NCI-H345 (cell line): ENCODE measurements at regions not wholly inside any gene's neighbourhood (a gene's known extent, or its start where the extent isn't known, plus 50 kb on each side); places are given as distances from the start of the nearest gene placed in this dataset.
A peak's percentile ranks its signal among the peaks of the same experiment; 100 is the strongest.

Experiments used
- DNase-seq: peaks from one replicate; lab custom pipeline; 2025; lab: John Stamatoyannopoulos, UW

DNA sequence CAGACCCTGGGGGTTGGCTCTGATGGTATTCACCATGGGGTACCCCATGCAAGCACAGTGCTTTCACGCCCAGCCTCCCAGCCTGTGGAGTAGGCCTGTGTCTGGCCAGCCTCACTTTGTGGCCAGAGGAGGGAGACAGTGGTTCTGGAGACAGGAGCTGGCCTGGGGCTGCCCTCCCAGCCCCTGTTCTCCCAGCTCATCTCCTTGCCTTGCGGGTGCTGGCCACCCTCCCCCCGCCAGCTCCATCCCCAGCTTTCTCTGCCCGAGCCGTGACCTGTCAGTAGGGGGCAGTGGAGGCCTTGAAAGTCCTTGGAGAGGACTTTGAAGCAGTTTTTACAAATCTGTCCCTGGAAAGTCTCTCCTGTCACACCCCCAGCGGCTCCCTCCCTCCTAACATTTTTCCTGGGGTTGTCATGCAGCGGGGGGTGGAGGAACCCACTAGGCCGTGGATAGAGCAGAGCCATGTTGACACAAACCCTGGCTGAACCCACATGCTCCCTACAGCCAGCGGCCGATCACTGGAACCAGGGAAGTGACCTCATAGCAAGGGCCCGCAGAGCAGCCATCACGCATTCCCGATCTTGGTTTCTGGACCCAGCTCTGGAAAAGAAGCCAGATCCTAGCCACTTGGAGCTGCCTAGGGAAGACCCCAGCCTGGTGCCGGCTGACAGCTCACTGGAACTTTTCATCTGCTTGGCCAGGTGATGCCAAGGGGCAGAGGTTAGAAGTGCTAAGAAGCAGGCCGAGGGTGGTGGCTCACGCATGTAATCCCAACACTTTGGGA lies 289.4 kb downstream of the SEC14L1 start:
- peak; percentile 30 for DNase-seq

DNA sequence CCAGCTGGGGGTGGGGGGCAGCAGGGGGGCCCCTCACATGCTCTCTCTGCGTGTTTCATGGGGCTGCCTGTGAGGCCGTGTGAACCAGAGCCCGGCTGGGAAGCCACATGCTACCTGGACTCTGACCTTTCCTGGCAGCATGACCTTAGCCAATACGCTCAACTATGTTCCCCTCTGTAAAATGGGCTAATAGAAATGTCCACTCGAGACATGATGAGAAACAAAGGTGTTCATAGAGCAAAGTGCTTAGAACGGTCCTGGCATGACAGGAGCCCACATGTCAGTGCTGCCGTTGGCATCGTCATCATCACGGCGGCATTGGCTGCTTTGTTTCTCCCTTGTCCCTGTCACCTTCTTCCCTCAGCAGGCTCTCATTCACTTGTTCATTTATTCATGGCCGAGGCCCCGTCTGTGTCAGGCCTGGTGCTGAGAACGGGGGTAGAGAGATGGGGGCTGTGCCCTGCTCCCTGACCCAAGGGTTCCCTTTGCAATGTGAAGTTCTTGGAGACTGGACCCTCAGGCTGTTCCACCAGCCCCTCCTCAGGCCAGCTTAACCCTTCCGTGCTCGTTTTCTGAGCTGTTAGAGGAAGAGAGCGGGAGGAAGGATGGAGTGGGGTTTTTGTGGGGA lies 291.4 kb downstream of the SEC14L1 start:
- DNase-seq, result no peak

DNA sequence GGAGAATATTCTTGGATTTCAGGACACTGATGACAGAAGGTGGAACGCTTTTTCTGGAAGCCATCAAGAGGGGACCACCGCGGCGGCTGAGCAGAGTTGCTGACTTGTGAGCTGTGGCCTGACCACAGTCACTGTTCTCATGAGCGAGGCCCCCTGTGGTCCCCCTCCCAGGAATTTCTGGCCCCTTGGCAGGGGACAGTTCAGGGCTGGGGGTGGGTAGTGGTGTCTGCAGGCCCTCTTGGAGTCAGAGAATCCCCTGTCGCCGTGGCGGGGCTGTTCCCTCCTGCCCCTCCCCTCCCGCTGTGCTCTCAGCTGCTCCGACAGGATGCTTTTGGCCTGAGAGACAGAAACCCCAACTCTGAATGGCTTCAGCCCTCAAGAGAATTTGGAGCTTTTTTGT lies 292.0 kb downstream of the SEC14L1 start:
- DNase-seq, result no peak

DNA sequence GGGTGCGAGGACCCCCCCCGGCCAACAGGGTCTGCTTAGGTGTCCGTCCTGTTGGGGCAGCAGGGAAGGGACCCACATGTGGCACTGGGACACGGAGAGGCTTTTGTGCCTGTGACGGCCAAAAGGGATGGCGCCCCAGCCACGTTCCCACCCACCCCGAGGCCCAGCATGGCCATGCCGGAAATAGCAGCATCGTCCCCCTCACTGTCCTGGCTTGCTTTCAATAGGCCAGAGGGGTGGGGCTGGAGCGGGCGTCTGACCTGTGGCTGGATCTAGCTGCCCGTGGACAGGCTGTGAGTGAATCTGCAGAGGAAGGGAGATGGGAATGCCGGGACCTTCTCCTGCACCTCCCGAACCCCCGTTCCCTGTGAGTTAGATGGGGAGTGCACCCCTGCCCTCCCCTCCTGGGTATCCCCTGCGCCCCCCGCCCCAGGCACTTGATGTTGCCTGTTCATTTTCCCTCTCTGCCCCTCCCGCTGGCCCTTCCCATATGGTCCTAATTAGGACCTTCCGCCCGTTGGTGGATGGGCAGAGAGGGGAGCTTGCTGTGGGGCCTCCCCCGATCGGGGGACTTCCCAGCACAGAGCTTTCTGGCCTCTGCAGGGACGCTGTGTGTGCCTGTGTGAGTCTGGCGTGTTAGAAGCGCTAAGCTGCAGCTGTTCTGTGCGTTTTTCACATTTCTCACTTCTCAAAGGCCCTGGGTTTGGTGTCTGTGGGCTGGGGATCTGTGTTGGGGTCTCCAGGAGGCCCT lies 292.8 kb downstream of the SEC14L1 start:
- no peak for DNase-seq

DNA sequence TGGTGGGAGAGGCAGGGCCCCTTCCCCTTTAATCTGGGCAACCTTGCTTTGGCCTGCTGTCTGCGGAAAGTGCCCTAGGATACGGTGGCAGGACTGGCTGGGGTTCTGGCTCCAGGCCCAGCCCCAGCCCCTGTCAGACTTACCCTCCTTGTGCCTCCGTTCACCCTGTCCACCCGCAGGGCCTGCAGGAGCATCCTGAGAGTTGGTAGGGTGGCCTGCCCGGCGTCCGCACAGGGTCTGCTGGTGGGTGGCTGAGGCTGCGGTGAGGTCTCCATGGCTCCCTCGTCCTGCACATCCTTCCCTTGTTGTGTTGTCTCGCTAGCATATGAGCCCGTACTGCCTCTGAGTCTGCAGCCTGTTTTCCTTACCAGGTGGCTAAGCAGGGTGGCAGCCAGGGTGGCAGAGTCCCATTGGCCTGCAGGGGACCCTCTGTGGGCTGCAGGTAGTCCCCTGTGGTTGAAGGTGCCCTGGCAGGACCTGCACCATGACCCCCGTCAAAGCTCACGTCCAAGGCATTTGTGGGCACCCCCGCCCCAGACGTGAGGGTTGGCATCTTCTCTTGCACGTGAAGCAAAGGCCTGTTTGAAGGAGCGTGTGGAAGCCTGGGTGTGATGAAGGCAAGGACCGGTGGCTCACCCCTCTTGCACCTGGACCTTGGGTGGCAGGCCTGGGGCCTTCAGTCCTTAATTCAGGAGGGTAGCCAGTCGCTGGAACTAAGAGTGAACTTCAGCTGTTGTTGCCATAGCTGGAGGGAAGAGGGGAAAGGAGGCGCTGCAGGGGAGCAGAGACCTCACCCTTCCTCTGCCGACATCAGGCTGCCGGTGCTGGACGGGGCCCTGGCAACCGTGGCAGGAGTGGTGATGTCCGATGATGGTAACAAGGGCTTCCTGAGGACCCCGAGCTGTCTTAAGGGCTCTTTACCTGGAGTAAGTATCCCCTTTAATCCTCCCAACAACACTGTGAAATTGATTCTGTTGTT lies 293.7 kb downstream of the SEC14L1 start:
- DNase-seq, result no peak

DNA sequence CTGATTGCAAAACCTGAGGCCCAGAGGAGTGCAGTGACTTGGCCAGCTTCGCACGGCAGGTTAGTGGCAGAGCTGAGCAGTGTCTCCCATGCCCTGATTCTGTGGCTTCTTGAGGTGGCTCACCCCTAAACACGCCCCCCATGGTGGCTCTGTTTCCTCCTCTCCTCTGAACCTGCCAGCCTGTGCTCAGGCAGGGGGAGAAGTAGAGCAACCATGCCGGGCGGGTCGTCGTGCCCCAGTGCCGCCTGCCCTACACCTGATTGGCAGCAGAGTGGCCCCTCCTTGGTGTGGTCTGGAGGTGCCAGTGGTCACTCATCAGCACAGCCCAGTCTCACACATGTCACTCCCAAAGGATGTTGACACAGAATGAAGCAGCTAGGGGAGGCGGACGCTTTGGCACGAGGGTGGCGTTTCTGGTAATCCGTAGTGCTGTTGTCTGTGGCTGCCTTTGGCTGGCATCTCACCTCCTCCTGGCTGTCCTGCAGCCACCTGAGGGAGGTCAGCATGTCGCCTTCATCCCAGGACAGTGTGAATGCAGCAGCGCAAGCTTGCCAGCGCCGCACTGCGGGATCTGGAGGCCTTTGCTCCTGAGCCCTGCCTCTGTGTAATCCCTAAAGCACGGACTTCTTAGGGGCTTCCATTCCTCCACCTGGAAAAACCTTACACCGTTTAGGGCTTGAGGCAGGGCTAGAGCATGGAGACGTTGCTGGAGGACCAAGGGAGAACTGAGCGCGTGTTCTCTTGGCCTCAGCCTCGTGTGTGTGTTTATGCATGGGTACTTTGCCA lies 294.7 kb downstream of the SEC14L1 start:
- DNase-seq, result no peak

DNA sequence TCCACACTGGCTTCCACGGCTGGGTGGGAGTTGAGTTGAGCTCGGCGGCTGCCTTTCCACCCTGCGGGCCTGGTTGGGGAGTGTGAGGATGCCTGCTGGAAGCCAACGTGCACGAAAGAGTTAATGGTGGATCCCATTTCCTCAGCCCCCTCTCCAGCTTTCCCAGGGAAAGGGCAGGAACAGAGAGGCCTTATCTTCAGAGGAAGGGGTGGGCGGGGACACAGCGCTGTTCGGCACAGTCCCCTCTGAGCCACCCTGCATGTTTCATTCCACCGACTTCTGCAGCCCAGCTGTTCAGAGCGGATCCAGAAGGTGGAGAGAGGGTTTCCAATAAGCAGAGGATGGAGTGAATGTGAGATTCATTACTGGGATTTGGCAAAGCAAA lies 295.3 kb downstream of the SEC14L1 start:
- DNase-seq, result no peak

DNA sequence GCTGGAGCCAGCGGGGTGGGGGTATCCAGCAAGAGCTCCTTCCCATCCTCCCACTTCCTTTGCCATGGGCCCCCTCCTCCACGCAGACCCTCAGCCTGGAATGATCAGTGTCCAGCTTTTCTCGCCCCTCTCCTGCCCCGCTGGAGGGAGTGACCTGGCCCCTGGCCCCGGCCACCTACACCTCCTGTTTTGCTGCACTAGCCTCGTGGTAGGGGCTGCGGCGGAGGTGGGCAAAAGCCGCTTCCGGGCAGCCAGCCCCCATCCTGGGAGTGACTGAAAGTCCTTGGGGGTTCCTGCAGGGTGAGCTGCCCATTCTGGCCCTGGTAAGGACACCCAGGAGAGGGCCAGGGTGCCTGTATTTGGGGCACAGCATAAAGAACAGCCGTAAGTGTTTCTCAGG lies 295.7 kb downstream of the SEC14L1 start:
- no peak for DNase-seq

DNA sequence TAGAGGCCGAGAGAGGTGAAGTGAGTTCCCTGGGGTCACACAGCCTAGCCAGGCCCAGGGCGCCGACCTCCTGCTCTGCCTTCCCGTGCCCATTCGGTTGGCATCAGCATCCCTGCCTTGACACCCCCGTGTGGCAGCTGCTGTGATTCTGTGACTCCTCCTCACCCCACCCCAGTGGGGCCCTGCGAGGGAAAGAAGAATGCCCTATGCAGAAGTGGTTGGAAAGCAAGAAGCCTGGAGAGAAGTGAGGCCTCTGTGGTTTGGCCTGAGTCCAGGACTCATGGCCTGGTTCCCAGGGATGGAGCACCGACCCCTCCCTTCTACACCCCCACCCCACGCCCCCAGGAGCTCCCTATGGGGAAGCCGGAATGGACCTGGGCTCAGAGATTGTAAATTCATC lies 296.2 kb downstream of the SEC14L1 start:
- DNase-seq, result peak; percentile 35

DNA sequence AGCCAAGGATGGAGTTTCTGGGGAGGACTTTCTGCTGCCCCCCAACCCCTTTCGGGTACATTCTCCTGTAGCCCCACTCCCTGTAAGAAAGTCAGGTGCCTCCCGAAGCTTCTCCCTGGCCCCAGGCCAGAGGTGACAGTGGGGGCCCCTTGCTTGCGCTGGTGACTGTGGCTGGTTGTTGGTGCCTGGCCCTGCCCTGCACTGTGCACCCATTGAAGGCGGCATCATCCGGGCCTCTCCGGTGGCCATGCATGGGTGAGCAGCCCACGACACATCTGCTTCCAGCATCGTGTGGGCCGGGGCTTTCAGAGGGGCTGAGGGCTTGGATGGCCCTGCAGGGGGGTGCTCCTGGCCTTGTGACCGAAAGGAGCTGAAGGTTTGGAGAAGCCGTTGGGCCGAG lies 297.0 kb downstream of the SEC14L1 start:
- DNase-seq, result no peak

DNA sequence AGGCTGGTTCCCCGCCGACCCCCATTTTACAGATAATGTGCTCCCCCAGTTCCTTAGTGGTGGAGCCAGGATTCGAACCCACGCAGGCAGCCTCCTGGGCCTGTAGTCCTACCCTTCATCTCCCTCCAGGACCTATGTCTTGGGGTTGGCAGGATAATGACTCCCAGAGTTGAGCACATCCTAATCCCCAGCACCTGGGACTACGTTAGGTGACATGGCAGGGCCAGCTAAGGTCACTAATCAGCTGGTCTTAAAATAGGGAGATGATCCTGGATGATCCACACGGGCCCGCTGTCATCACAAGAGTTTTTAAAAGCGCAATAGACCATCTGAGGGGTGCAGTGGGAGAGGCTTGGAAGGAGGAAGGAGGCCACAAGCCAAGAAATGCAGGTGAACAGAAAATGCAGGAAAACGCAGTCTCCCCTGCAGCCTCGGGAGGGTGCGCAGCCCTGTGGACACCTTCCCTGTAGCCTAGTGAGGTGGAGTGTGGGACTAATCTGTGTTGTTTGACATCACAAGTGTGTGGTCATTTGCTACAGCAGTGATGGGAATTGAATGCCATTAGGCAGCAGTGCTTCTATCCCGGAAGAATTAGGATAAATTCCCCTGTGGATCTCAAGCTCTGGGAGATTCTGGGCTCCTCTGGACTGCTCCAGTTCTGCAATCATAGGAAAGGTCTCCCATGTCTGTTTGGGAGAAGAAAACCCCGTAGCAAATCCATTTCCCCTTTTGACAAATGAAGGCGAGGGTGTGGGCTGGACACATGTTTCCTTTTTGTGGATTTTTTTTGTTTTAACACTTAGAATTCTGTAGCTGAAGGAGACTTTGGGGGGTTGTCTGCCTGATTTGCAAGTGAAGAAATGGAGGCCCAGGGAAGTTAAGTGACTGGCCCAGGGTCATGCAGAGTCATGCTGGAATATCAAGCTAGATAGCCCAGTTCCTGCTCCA lies 297.7 kb downstream of the SEC14L1 start:
- no peak for DNase-seq

DNA sequence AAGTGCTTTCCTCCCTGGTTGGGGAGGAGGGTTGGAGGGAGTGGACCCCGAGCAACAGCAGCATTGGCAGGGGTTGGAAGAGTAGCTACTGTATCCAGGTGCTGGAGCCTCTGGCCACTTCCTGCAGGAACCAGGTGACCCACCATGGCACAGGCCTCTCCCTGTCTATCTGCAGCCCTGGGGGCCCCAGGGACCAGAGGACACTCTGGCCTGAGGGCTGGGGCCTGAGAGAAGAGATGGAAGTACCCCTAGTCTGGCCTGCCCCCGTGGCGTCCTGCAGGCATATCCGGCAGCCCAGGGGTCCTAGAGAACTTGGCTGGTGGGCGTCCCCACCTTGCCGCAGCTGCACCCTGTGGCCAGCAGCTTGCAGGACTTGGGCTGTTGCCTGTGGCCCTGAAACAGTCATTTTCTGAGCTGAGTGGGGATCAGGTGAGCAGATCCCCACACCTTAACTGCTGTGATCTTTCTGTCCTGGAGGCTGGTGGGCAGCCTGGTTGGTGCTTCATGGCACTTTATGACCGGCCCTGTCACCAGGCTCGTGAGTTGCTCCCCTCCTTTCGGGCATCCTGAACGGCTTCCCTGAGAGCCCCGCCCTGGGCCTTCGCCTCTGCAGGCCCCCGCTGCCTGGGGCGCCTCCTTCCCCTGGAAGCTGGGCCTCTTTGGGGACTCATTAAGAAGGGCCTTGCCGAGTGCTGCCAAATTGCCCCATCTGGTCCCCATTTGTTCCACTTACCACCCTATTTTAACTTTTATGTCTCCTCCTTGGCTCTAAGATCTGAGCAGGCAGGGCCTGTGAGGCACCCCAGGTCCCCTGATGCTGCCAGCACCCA lies 298.6 kb downstream of the SEC14L1 start:
- DNase-seq, result no peak

DNA sequence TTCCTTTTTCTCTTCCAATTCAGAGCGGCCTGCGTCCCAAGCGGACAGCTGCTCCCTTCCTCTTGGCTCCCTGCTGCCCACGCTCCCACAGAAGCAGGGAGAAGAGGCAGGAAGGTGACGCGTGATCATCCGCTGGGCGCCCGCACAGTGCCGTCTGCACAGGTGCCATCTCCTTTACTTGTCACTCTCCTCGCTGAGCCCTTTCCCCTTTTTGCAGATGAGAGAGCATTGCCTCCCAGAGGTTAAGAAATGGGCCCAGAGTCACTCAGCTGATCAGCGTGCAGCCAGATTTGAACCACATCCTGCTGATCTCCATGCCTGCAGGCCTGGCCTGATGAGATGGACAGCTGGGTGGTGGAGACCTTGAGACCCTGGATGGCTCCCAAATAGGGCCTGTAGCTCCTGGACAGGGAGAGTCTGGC lies 299.8 kb downstream of the SEC14L1 start:
- DNase-seq, result no peak

DNA sequence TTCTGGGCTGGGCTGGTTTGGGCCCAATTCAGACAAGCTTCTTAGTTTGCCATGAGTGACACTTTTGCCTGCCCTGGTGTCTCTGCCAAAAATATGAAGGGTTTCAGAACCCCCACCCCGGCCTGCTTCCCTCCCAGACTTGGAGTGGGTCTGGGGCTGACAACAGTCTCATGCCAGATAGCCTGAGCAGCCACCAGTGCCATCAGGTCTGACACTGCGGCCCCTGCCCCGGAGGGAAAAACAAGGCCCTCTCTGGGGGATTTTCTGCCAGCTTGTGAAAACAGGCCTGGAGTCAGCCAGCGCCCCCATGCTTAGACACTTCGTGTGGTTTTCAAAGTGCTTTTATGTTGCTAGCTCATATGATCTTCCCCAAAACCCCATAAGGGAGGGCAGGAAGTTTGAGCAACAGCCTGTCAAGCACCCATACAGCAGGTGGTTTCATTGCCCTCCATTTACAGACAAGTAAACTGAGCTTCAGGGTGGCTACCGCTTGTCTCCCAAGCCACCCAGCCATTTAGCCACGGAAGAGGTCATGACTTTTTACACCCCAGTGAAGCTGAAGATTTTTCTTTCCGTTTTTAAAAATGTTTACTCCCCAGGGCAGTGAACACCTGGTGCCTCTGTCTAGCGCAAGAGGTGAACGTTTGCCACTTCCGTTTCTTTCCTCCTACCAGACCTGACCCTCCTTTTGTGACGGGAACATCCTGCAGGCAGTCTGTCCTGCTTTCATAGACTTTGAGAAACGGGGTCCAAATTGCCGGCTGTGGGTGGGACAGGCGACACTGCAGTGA lies 300.6 kb downstream of the SEC14L1 start:
- DNase-seq, result no peak

DNA sequence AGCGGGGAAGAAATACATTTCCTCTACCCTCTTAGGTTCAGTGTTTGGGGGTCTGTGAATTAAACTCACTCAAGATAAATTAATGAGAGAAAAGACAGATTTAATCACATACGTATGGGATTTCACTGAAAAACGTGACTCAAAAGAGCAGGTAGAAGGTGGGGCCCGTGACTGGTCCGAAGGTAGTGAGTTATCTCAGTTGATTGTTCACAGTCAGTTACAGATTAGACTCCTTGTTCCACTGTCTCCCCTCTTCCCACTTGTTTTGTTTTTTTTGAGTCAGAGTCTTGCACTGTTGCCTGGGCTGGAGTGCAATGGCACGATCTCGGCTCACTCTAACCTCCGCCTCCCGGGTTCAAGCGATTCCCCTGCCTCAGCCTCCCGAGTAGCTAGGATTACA lies 301.2 kb downstream of the SEC14L1 start:
- DNase-seq, result no peak

DNA sequence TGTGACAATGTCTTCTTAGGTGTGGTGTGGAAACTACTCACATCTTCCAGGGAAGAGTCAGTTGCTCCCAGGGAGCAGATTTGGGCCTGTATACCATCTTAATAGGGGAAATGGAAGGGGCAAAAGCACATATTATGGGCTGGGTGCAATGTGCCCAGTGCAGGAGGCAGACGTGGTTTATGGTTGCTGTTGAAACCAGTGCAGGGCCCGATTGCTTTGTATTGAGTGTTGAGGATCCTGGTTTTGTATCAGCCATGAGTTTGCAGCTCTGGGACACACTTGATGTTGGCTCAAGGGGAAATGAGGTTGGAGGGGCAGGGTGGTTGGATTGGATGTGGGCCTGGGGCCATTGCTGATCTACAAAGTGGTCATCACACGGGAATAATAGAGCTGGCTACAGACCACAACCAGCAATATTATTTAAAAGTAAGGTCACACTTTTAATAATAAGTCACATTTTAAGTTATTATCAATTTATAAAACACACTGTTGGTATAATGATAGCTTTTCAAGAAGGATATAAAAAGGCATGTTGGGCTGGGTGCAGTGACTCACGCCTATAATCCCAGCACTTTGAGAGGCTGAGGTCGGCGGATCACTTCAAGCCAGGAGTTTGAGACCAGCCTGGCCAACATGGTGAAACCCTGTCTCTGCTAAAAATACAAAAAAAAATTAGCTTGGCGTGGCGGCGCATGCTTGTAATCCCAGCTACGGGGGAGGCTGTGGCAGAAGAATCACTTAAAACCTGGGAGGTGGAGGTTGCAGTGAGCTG lies 302.4 kb downstream of the SEC14L1 start:
- no peak for DNase-seq

DNA sequence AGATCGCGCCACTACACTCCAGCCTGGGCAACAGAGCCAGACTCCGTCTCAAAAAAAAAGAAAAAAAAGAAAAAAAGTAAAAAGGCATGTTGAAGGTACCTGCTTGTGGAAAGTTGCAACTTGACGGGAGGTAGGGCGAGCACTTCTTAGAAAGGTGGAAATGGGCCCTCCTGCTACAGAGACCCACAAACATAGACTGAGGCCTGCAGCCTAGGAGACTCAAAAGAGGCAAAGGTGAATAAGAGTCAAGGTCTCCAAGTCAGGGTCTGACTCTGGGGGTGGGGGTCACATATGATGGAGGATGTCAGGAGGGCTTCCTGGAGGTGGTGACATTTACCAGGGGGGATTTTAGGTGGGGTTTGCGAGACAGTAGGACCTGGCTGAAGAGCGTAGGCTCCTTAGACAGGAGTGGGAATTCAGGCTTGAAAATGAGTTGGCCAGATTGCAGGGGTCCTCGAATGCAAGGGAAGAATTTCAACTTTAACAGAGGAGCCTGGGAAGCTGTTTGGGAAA lies 303.0 kb downstream of the SEC14L1 start:
- no peak for DNase-seq
